Fibroblast of mammary gland (primary cell): ENCODE measurements at regions not wholly inside any gene's neighbourhood (a gene's known extent, or its start where the extent isn't known, plus 50 kb on each side); places are given as distances from the start of the nearest gene placed in this dataset.

Source experiments
- DNase-seq: peaks from one replicate; pipeline ENCODE4 v3.0.0-alpha.2; 2010; ENCODE audit warnings: low read depth
- H3K4me3 ChIP-seq: 2 replicates; pipeline ENCODE4 v1.5.1; 2011; ENCODE audit warnings: low read depth, mild to moderate bottlenecking, low read length, moderate library complexity; ENCODE audit not compliant: control insufficient read depth
- CTCF ChIP-seq: conservative IDR thresholded peaks from 2 replicates; pipeline ENCODE4 v1.5.1; 2011; ENCODE audit warnings: low read depth, low read length, inconsistent platforms; ENCODE audit not compliant: control insufficient read depth, insufficient read depth

DNA sequence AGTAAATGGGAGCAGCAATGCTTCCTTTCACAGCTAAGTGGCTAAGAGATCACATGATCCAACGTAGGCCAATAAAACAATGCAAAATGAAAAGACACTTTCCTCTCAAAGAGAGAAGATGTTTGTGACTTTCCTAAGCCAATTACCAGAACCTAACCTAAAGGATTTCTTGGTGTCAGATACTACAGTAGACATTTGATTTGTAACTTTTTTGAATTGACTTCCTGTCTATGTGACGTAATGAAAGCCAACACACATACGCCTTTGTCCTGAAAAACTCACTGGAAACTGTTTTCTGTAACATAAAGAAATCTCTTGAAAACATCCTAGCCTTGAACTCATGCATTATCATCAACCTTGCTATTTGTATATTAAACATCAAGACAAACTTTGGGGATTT, 417.1 kb downstream of the GPAM start:
- no peak for TF ChIP-seq CTCF
- H3K4me3 ChIP-seq: no peak overlapping the region
- no peak for DNase-seq

DNA sequence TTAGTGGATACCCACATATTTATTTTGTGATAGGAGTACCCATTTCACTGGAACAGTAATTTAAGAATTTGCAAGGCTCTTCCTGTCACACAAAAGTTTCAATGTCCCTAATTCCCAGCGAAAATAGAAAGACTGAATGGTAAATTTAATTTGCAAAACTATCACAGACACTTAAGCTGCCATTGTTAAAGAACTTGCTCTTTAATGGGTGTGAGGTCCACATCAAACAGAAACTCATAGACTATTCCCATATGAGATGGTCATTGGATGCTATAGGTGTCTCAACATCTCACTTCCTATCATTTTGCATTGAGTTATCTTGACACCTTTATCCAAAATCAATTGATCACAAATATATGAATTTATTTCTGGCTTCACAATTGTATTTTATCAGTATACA, 415.9 kb downstream of the GPAM start:
- DNase-seq: no peak
- TF ChIP-seq CTCF: no peak
- H3K4me3 ChIP-seq: no peak overlapping the region

GRCh38 chr10:111773950-111774349, 409.6 kb downstream of the GPAM start:
- no peak for TF ChIP-seq CTCF
- no peak for DNase-seq
- H3K4me3 ChIP-seq: no peak overlapping the region

DNA sequence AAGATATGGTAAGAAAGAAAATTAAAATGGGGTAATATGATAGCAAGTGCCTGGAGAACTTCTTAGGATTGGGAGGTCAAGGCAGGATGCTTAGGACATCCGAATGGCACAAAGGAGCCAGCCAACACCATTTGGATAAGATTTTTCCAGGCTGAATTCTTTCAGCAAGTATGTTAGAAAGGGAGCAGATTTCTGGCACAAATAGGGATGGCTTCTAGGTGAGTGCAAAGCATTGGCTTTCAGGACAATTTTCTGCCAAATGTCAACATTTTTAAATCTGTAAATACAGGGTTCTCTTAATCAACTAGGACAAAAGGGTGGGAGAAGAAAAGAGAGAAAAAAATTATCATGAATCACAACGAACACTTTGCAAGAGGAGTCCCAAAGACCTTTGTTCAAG, 409.1 kb downstream of the GPAM start:
- no peak for TF ChIP-seq CTCF
- H3K4me3 ChIP-seq: no peak overlapping the region

GRCh38 chr10:111784436-111784835, 399.1 kb downstream of the GPAM start:
- DNase-seq: no peak
- H3K4me3 ChIP-seq: no peak overlapping the region
- TF ChIP-seq CTCF: no peak

More for the DNA sequence above, 409.1 kb downstream of the GPAM start:
- DNase-seq: no peak

DNA sequence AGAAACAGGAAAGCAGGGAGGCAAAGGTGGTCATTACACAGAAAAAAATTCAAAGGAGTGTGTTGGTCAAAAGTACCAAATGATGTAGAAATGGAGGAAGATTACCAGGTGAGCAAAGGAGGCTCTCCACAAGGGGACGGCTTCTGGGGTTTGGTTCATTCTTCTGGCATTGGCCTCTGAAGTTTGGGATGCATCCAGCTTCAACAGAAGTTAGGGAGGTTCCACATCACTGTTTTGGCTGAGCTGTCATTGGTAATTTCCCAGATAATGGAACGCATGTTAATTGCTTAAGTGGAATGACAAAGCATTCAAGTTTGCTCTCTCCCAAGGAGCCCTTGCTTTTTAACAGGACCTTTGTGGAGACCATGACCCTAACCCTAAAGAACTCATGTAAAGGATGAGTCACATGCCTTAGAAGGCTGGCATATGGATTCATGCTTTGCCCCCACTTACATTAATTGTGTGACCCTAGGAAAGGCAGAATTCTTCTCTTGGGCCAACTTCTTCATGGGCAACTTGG, 398.6 kb downstream of the GPAM start:
- TF ChIP-seq CTCF: no peak
- H3K4me3 ChIP-seq: no peak overlapping the region
- DNase-seq: no peak

- TF ChIP-seq CTCF: no peak
- no peak for DNase-seq
- no peak overlapping the region for H3K4me3 ChIP-seq
Observed at GRCh38 chr10:111785921-111786320, 397.6 kb downstream of the GPAM start.
